Choroid plexus epithelial cell (primary cell): ENCODE measurements at regions not wholly inside any gene's neighbourhood (a gene's known extent, or its start where the extent isn't known, plus 50 kb on each side); places are given as distances from the start of the nearest gene placed in this dataset.
A peak's percentile ranks its signal among the peaks of the same experiment; 100 is the strongest.
"Not testable (repeated sequence)": the region's sequence is repeated elsewhere in the genome, so short reads cannot be mapped to it uniquely, and the experiment has no call there.

Experiments
- DNase-seq: peaks from one replicate; pipeline ENCODE4 v3.0.0-alpha.2; 2010; ENCODE audit warnings: low read depth
- H3K4me3 ChIP-seq: 2 replicates; pipeline ENCODE4 v1.5.1; 2011; ENCODE audit warnings: low read depth, mild to moderate bottlenecking, control low read depth, low read length, moderate library complexity
- TF ChIP-seq, protein P1 (sequence below): conservative IDR thresholded peaks from 2 replicates; pipeline ENCODE4 v1.5.1; 2011; ENCODE audit warnings: low read depth, mild to moderate bottlenecking, control low read depth, inconsistent platforms, low read length, moderate library complexity

DNA sequence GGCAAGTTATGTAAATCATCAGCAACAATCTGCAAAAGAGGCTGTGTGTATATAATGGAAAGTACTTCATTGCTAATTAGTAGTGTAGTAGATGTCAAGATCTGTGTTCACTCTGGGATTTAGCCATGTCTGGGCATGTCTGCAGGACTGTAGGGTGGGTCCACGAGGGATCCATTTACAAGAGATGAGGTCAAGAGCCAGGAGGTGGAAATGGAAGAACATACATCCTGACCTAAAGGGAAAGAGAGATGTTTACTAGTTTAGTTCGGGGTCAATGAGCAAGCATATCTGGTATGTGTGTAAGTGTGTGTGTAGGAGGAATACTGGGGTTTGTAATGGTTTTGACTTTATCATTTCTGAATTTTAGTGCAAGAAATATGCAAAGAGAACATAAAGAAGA lies 171.5 kb upstream of the NANOGP8 start:
- TF ChIP-seq, protein P1, sequence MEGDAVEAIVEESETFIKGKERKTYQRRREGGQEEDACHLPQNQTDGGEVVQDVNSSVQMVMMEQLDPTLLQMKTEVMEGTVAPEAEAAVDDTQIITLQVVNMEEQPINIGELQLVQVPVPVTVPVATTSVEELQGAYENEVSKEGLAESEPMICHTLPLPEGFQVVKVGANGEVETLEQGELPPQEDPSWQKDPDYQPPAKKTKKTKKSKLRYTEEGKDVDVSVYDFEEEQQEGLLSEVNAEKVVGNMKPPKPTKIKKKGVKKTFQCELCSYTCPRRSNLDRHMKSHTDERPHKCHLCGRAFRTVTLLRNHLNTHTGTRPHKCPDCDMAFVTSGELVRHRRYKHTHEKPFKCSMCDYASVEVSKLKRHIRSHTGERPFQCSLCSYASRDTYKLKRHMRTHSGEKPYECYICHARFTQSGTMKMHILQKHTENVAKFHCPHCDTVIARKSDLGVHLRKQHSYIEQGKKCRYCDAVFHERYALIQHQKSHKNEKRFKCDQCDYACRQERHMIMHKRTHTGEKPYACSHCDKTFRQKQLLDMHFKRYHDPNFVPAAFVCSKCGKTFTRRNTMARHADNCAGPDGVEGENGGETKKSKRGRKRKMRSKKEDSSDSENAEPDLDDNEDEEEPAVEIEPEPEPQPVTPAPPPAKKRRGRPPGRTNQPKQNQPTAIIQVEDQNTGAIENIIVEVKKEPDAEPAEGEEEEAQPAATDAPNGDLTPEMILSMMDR = no peak
- DNase-seq = peak; percentile 43

DNA sequence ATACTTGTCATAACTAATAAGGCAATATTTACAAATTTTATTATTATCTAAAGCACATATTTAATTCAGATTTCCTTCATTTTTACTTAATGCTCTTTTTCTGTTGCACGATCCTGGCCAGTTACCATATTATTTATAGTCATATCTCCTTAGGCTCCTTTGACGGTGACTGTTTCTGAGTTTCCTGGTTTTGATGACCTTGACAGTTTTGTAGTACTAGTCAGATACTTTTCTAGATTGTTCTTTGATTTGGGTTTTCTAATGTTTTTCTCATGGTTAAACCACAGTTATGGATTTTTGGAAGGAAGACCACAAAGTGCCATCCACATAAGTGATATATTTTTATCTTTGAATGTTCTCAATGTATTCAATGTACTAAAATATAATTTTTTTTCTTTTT lies 171.0 kb upstream of the NANOGP8 start:
- DNase-seq = no peak
- H3K4me3 ChIP-seq = no peak overlapping the region
- TF ChIP-seq, protein P1 = no peak

More for the DNA sequence above, 171.5 kb upstream of the NANOGP8 start:
- H3K4me3 ChIP-seq = no peak overlapping the region

DNA sequence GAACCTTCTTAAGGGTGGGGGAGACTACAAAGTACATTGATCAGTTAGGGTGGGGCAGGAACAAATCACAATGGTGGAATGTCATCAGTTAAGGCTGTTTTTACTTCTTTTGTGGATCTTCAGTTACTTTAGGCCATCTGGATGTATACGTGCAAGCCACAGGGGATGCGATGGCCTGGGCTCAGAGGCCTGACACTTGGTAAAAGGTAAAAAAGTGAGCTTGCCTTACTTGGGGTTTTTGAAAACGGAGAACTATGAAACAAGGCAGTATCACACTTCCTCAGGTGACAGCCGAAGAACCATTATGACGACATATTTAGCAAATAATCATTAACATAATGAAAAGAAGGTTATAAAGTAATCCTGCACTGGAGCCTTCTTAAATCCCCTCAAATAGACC lies 169.8 kb upstream of the NANOGP8 start:
- DNase-seq, H3K4me3 ChIP-seq: not testable (repeated sequence)

DNA sequence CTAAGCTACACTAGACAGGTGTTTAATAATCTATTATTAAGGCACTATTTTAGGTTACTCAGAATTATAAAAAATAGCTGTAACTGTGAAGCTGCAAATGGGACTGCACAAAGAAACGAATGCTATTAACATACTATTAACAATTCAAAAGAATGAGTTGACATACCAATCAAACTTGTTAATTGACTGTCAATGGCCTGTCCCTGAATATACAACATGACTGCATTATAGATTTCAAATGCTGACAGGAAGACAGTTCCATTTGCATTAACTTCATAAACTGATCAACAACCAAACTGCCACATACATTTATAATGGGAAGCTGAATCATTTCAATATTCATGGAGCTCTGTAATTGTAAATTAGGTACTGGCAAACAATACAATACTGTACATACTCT lies 169.0 kb upstream of the NANOGP8 start:
- no peak for DNase-seq
- H3K4me3 ChIP-seq = no peak overlapping the region
- TF ChIP-seq, protein P1 = no peak

DNA sequence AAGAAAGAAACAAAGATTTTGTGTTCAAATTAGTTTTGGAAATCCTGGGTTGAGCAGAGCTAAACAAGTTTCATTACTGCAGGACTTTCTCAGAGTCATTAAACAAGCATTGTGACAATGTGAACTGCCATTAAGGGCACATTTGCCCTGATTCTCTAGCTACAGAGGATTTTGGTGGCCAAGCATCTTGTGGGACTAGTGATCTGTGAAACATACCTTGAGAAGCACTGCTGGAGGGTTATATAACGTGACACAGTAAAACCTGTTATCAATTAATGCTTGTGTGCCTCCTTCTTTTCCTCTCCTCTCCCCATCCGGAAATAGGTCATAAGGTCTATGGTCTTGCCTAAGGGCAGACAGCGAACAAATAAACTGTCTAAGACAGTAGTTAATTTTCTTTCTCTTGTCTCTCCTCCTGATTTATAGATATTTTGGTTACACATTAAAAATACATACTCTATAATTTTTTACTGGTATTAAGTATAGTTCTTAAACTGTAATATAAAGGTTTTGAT lies 167.3 kb upstream of the NANOGP8 start:
- TF ChIP-seq, protein P1 = no peak
- DNase-seq = no peak
- H3K4me3 ChIP-seq = no peak overlapping the region

DNA sequence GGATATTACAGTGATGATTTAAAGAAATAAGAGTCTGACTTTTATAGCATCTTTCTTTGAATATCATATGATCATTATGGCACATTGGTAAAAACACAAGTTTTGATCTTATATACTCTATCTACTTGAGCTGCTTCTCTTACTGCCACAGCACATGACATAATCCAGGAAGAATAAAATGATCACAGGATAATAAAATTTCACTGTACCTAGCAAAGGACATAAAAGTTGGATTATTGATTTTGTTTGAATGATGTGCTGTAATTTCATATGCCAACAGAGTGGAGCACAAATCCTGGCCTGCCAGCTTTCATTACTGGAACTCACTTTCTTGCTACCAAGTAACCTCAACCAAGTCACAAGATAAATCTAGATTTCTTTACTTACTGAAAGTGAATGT lies 162.1 kb upstream of the NANOGP8 start:
- H3K4me3 ChIP-seq = no peak overlapping the region
- TF ChIP-seq, protein P1 = no peak
- no peak for DNase-seq

DNA sequence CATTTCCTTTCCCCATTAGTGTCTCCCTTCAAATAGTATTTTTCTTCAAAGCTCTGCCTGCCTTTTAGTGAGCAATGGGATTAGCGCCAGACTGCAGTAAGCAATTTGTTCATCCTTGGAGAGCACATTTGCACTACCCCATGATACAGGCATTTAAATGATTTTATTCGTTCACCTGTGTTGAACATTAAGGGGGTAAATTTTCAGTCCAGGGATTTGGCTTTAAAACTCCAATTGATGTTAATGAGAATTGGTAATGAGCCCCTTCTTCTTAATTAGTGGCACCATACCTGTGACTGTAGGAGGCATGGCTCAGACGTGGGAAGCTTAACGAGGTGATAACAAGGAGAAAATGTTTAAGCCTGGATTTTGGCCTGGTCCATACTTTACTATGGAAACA lies 161.4 kb upstream of the NANOGP8 start:
- DNase-seq = no peak
- TF ChIP-seq, protein P1 = no peak

DNA sequence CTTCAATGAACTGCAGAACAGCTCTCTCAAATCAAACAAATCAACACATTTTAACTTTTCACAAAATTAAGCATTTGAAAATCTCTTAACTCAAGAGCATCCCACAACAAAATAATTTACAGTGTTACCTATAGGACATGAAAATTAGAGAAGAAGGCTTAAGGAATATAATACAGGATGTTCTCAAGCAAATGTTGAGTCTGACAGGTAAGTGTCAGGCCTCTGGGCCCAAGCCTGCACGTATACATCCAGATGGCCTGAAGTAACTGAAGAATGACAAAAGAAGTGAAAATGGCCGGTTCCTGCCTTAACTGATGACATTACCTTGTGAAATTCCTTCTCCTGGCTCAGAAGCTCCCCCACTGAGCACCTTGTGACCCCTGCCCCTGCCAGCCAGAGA lies 160.6 kb upstream of the NANOGP8 start:
- H3K4me3 ChIP-seq, DNase-seq: not testable (repeated sequence)

More for the DNA sequence above, 161.4 kb upstream of the NANOGP8 start:
- no peak overlapping the region for H3K4me3 ChIP-seq
